Muscle of arm (tissue), 1 donor: ENCODE measurements at regions not wholly inside any gene's neighbourhood (a gene's known extent, or its start where the extent isn't known, plus 50 kb on each side); places are given as distances from the start of the nearest gene placed in this dataset.
"Not testable (repeated sequence)": the region's sequence is repeated elsewhere in the genome, so short reads cannot be mapped to it uniquely, and the experiment has no call there.

Experiments
- DNase-seq: peaks from one replicate; pipeline ENCODE4 v3.0.0-alpha.2; 2013

- DNase-seq, result no peak
Observed at GRCh38 chr13:109400624-109401257, 385.6 kb downstream of the IRS2 start.

- DNase-seq, result no peak
Observed at GRCh38 chr13:109400209-109400608, 386.2 kb downstream of the IRS2 start.

DNA sequence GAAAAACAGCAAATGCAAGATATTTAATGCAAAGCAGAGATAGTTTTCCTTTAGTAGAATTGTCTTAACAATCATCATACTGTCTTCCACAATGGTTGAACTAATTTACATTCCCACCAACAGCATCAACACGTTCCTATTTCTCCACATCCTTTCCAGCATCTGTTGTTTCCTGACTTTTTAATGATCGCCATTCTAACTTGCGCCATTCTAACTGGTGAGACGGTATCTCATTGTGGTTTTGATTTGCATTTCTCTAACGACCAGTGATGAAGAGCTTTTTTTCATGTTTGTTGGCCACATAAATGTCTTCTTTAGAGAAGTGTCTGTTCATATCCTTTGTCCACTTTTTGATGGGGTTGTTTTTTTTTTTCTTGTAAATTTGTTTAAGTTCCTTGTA, 388.3 kb downstream of the IRS2 start:
- DNase-seq, result not testable (repeated sequence)

GRCh38 chr13:109397285-109397684, 389.1 kb downstream of the IRS2 start:
- no peak for DNase-seq

- DNase-seq, result no peak
Observed at GRCh38 chr13:109396266-109396665, 390.1 kb downstream of the IRS2 start.

GRCh38 chr13:109395014-109395413, 391.4 kb downstream of the IRS2 start:
- DNase-seq, result no peak

- no peak for DNase-seq
Observed at GRCh38 chr13:109394311-109394988, 391.9 kb downstream of the IRS2 start.

DNA sequence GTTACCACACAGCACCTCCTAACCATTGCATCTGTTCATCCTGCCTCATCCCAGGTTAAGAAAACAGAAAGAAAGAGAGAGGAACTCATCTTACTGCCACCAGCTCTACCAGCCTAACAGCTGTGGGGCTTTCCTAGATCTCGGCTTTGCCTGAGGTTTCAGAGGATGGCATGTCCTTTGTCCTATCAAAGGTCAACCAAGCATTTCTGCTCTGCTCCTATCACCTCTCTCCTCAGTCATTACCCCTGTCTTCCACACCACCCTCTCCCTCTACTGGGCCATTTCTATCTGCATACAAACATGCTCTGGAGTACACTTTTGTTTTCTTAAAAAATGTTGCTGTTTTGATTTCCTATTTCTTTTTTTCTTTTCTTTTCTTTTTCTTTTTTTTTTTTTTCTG, 393.3 kb downstream of the IRS2 start:
- DNase-seq, result no peak

- no peak for DNase-seq
Observed at GRCh38 chr13:109390391-109390790, 396.0 kb downstream of the IRS2 start.

GRCh38 chr13:109389892-109390345, 396.5 kb downstream of the IRS2 start:
- DNase-seq, result no peak

GRCh38 chr13:109389456-109389855, 396.9 kb downstream of the IRS2 start:
- DNase-seq, result no peak

DNA sequence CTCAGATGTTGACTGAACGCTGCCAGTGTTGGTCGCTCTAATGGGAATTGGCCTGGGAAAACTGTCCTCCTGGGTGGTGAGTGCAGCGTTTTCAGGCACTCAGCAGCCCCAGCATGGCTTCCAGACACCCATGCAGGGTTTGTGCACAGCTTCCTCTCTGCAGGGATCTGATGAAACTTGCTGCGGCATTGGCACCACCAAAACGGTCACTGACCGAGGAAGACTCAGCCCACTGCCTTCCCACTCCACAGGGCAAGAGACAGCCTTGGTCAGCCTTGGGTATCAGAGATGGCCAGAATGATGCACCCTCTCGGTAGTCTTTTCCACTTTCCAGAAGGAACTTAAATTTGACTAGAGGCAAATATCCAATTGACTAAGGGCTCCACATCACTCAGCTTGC, 398.9 kb downstream of the IRS2 start:
- DNase-seq, result no peak

DNA sequence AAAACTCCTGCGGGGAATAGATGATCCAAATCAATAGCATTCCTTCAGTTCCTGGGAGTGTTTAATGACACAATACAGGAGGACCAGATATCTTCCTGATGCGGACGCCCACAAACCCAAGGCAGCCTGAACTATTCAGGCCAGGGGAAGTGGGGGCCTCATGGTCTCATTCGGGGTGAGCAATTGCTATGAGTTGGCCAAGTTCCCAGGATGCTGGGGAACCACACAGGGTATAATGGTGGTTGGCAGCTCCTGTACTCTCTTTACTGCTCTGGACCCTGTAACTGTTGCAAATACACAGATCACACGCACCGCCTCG, 401.2 kb downstream of the IRS2 start:
- no peak for DNase-seq

- DNase-seq, result no peak
Observed at GRCh38 chr13:109384491-109385241, 401.7 kb downstream of the IRS2 start.

- no peak for DNase-seq
Observed at GRCh38 chr13:109383683-109384082, 402.7 kb downstream of the IRS2 start.

GRCh38 chr13:109381546-109382180, 404.7 kb downstream of the IRS2 start:
- DNase-seq, result no peak

DNA sequence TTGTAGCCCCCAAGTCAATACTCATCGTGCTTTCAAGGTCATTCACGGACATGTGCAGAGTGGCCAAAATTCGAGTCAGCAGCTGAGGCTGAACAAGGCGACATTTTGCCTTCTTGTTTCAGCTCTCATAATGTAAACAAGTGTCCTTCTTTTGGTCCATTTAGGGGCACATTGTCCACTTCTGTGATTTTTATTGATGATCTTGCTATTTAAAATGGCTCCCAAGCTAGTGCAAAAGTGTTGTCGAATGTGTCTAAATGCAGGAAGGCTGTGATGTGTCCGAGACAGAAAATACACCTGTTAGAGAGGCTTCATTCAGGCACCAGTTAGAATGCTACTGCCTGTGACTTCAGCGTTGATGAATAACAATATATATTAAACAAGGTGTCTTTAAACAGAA, 405.9 kb downstream of the IRS2 start:
- DNase-seq, result no peak

DNA sequence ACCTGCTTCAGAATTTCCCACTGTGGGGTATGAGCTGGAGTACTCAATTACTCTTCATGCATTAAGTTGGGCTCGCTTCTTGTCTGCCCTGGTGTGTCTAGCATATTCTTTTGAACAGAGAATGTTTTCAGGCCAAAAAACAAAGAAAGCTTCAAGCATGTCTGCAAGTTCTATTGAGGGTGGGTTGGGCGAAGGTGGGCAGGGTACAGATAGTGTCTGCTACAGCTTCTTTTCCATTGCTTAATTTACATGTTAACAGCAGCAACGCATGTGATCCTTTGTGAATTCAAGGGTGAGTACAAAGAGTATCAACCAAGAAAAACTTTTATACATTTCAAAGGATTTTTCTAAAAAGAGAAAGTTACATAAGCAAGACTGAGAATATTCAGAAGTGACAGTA, 406.5 kb downstream of the IRS2 start:
- no peak for DNase-seq

GRCh38 chr13:109376936-109377335, 409.4 kb downstream of the IRS2 start:
- no peak for DNase-seq

- no peak for DNase-seq
Observed at GRCh38 chr13:109374609-109375200, 411.7 kb downstream of the IRS2 start.

- DNase-seq, result no peak
Observed at GRCh38 chr13:109372666-109373065, 413.7 kb downstream of the IRS2 start.

DNA sequence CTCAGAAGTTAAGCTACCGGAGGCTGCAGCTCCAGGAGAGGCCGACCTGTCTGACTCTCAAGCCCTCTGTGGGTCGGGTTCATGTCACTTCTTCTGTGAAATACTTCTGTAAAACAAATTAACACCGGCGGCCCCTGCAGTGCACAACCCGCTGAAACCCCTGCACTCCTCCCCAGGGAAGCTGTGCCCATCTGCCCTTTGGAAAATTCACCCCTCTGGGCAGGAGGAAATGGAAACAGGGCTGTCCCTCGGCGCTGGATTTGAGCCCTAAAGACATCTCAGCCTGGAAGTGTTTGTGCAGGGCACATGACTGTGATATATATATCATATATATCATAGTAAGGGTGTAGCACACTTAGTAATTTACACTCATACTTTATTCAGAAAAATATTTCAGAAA, 415.3 kb downstream of the IRS2 start:
- no peak for DNase-seq
